ENCODE measurements at regions not wholly inside any gene's neighbourhood (a gene's known extent, or its start where the extent isn't known, plus 50 kb on each side); places are given as distances from the start of the nearest gene placed in this dataset.

GRCh38 chr2:71884303-71885042 lies 263.2 kb downstream of the CYP26B1 start:
- Mint-ChIP-seq H3K4me3 (no peak overlapping the region), H3K4me1 (no peaks in the 10 kb centered on the region), H3K27me3 (peaks cover 6% of the 10 kb centered on the region), H3K9me3 (peaks cover 0 to 5% (median 3%) of the 10 kb centered on the region in 3 donors), H3K36me3 (no peaks in the 10 kb centered on the region), H3K27ac (no peak overlapping the region)

- Mint-ChIP-seq H3K4me1 (peaks cover 0 to 2% (median 0%) of the 10 kb centered on the region in 3 donors), H3K27ac (no peak overlapping the region), H3K9me3 (peaks cover 0 to 5% (median 3%) of the 10 kb centered on the region in 3 donors), H3K36me3 (no peaks in the 10 kb centered on the region), H3K27me3 (peaks cover 6% of the 10 kb centered on the region), H3K4me3 (no peak overlapping the region)
Measured at GRCh38 chr2:71882949-71883472, 264.7 kb downstream of the CYP26B1 start.

GRCh38 chr2:71882236-71882946 lies 265.3 kb downstream of the CYP26B1 start:
- H3K9me3 Mint-ChIP-seq = peaks cover 0 to 5% (median 3%) of the 10 kb centered on the region in 3 donors
- peaks cover 0 to 3% (median 0%) of the 10 kb centered on the region in 3 donors for H3K4me1 Mint-ChIP-seq
- H3K27me3 Mint-ChIP-seq = peaks cover 5% of the 10 kb centered on the region
- H3K27ac Mint-ChIP-seq = no peak overlapping the region
- H3K4me3 Mint-ChIP-seq = no peak overlapping the region
- no peaks in the 10 kb centered on the region for H3K36me3 Mint-ChIP-seq

- H3K27ac Mint-ChIP-seq = no peak overlapping the region
- peaks cover 5% of the 10 kb centered on the region for H3K27me3 Mint-ChIP-seq
- no peak overlapping the region for H3K4me3 Mint-ChIP-seq
- H3K9me3 Mint-ChIP-seq = peaks cover 0 to 3% (median 0%) of the 10 kb centered on the region in 3 donors
- H3K4me1 Mint-ChIP-seq = peaks cover 0 to 3% (median 0%) of the 10 kb centered on the region in 3 donors
- H3K36me3 Mint-ChIP-seq = no peaks in the 10 kb centered on the region
Measured at GRCh38 chr2:71880846-71881610, 266.6 kb downstream of the CYP26B1 start.

GRCh38 chr2:71880287-71880686 lies 267.4 kb downstream of the CYP26B1 start:
- H3K27me3 Mint-ChIP-seq = peaks cover 8% of the 10 kb centered on the region
- H3K4me3 Mint-ChIP-seq = no peak overlapping the region
- H3K9me3 Mint-ChIP-seq = peaks cover 0 to 3% (median 0%) of the 10 kb centered on the region in 3 donors
- peaks cover 0 to 3% (median 0%) of the 10 kb centered on the region in 3 donors for H3K4me1 Mint-ChIP-seq
- H3K27ac Mint-ChIP-seq = peak overlapping the region in 1 of 3 donors; percentile 8
- H3K36me3 Mint-ChIP-seq = no peaks in the 10 kb centered on the region

GRCh38 chr2:71879509-71880184 lies 268.0 kb downstream of the CYP26B1 start:
- H3K4me1 Mint-ChIP-seq = peaks cover 0 to 3% (median 0%) of the 10 kb centered on the region in 3 donors
- H3K4me3 Mint-ChIP-seq = no peak overlapping the region
- peaks cover 6% of the 10 kb centered on the region for H3K27me3 Mint-ChIP-seq
- no peak overlapping the region for H3K27ac Mint-ChIP-seq
- H3K9me3 Mint-ChIP-seq = peaks cover 0 to 3% (median 0%) of the 10 kb centered on the region in 3 donors
- H3K36me3 Mint-ChIP-seq = no peaks in the 10 kb centered on the region

- H3K36me3 Mint-ChIP-seq = no peaks in the 10 kb centered on the region
- H3K9me3 Mint-ChIP-seq = peaks cover 0 to 3% (median 0%) of the 10 kb centered on the region in 3 donors
- H3K27ac Mint-ChIP-seq = no peak overlapping the region
- no peak overlapping the region for H3K4me3 Mint-ChIP-seq
- H3K27me3 Mint-ChIP-seq = peaks cover 6% of the 10 kb centered on the region
- H3K4me1 Mint-ChIP-seq = peaks cover 0 to 3% (median 0%) of the 10 kb centered on the region in 3 donors
Measured at GRCh38 chr2:71878626-71879508, 268.8 kb downstream of the CYP26B1 start.

GRCh38 chr2:71877636-71878035 lies 270.0 kb downstream of the CYP26B1 start:
- Mint-ChIP-seq H3K4me3 (no peak overlapping the region), H3K9me3 (peaks cover 0 to 3% (median 0%) of the 10 kb centered on the region in 3 donors), H3K27ac (no peak overlapping the region), H3K27me3 (peaks cover 6% of the 10 kb centered on the region), H3K4me1 (peaks cover 0 to 3% (median 0%) of the 10 kb centered on the region in 3 donors), H3K36me3 (no peaks in the 10 kb centered on the region)

- Mint-ChIP-seq H3K27ac (no peak overlapping the region), H3K4me1 (peaks cover 0 to 3% (median 0%) of the 10 kb centered on the region in 3 donors), H3K4me3 (no peak overlapping the region), H3K36me3 (no peaks in the 10 kb centered on the region), H3K9me3 (peaks cover 0 to 3% (median 0%) of the 10 kb centered on the region in 3 donors), H3K27me3 (peaks cover 6% of the 10 kb centered on the region)
Measured at GRCh38 chr2:71876542-71877451, 270.9 kb downstream of the CYP26B1 start.

- H3K9me3 Mint-ChIP-seq = peaks cover 0 to 3% (median 0%) of the 10 kb centered on the region in 3 donors
Measured at GRCh38 chr2:71872466-71873051, 275.1 kb downstream of the CYP26B1 start.

GRCh38 chr2:71865391-71865965 lies 282.2 kb downstream of the CYP26B1 start:
- no peak overlapping the region for H3K4me3 Mint-ChIP-seq
- peaks cover 3% of the 10 kb centered on the region for H3K36me3 Mint-ChIP-seq
- H3K9me3 Mint-ChIP-seq = peaks cover 0 to 2% (median 0%) of the 10 kb centered on the region in 3 donors
- no peak overlapping the region for H3K27ac Mint-ChIP-seq
- peaks cover 8% of the 10 kb centered on the region for H3K27me3 Mint-ChIP-seq
- H3K4me1 Mint-ChIP-seq = peaks cover 0 to 2% (median 0%) of the 10 kb centered on the region in 3 donors

More at GRCh38 chr2:71872466-71873051, 275.1 kb downstream of the CYP26B1 start:
- Mint-ChIP-seq H3K4me1 (peaks cover 0 to under 1% (median 0%) of the 10 kb centered on the region in 3 donors), H3K27me3 (peaks cover 6% of the 10 kb centered on the region), H3K36me3 (no peaks in the 10 kb centered on the region), H3K4me3 (no peak overlapping the region), H3K27ac (no peak overlapping the region)

- Mint-ChIP-seq H3K4me1 (peaks cover 0 to 2% (median 0%) of the 10 kb centered on the region in 3 donors), H3K4me3 (no peak overlapping the region), H3K36me3 (peaks cover 3% of the 10 kb centered on the region), H3K27ac (no peak overlapping the region), H3K27me3 (peaks cover 6% of the 10 kb centered on the region), H3K9me3 (peaks cover 0 to 2% (median 0%) of the 10 kb centered on the region in 3 donors)
Measured at GRCh38 chr2:71864085-71864484, 283.6 kb downstream of the CYP26B1 start.
